NCI-H2107 treated with DMSO at 0.1 percent for 48 hours (cell line): ENCODE measurements at regions not wholly inside any gene's neighbourhood (a gene's known extent, or its start where the extent isn't known, plus 50 kb on each side); places are given as distances from the start of the nearest gene placed in this dataset.
A peak's percentile ranks its signal among the peaks of the same experiment; 100 is the strongest.
"Not testable (repeated sequence)": the region's sequence is repeated elsewhere in the genome, so short reads cannot be mapped to it uniquely, and the experiment has no call there.

Experiments used
- DNase-seq: peaks from one replicate; lab custom pipeline; 2025; ENCODE audit not compliant: unreplicated experiment; lab: John Stamatoyannopoulos, UW

GRCh38 chr3:192013110-192013509, 552.1 kb downstream of the PYDC2 start:
- no peak for DNase-seq

DNA sequence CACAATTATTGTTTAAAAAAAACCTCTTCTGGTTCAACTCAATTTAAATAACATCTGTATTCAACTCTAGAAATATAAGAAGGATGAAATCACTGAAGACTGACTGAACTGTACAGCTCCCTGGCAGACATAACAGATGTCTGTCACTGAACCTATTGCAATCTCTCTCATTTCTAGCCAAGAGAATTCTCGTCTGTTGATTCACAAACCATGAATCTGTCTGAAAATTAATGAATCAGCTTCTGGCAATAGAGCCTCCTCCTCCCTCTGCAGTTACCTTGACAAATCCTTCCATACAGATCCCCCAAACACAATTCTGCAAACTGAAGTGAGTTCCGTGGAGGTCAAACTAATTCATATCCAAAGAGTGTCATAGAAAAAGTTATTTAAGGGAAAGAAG, 561.4 kb downstream of the PYDC2 start:
- no peak for DNase-seq

GRCh38 chr3:192024751-192025150, 563.8 kb downstream of the PYDC2 start:
- DNase-seq, result no peak

- DNase-seq, result no peak
These were observed 565.7 kb downstream of the PYDC2 start for GRCh38 chr3:192026661-192027060.

DNA sequence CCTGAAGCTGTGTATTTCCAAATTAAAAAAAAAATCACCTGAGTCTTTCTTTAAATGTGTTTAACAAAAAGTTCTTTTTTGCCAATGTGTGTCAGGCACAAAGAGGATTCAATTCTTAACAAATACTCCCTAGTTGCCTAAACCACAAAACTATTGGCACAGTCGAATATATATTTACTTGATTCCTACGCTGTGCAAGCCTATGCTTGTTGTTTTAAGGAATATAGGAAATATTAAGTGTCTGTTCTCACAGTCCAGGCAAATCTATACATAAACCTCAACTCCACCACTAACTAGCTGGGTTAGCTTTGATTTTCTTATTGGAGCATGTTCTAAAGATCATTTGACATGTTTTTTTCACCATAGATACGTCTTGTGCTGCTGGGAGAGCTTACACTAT, 571.0 kb downstream of the PYDC2 start:
- DNase-seq, result no peak

- no peak for DNase-seq
These were observed 572.3 kb downstream of the PYDC2 start for GRCh38 chr3:192033246-192033645.

DNA sequence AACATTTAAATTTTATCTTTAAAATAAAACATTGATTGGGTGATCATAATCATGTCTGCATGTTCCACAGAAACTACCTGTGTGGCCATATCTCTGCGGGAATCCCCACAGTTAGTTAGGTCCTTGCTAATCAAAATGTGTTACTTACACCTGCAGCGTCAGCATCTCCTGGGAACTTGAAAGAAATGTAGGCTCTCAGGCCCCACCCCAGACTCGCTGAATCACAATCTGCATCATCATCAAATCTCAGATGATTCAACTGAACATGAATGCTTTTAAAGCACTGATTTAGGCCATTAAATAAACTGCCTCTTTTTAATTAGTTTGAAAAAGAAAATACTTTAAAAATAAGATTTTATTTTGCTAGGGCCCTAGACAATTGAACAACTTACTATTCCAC, 577.8 kb downstream of the PYDC2 start:
- DNase-seq, result no peak

DNA sequence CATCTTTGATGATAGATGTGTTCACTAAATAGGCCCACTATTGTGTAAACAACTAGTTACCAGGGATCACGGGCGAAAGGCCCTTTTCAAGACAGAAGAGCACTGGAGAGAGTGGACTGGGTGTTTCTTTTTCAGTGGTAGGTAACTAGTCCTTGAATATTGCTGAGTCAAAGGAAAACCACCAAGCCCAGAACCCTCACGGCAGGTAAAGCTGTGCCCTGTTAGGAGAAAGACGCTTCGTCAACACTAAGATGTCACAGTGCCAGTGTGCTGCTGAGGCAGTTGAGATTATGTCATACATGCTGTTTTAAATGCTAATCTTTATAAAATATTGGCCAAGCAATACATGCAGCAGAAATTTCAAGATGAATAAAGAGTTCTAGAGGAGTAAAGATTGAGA, 578.6 kb downstream of the PYDC2 start:
- no peak for DNase-seq

DNA sequence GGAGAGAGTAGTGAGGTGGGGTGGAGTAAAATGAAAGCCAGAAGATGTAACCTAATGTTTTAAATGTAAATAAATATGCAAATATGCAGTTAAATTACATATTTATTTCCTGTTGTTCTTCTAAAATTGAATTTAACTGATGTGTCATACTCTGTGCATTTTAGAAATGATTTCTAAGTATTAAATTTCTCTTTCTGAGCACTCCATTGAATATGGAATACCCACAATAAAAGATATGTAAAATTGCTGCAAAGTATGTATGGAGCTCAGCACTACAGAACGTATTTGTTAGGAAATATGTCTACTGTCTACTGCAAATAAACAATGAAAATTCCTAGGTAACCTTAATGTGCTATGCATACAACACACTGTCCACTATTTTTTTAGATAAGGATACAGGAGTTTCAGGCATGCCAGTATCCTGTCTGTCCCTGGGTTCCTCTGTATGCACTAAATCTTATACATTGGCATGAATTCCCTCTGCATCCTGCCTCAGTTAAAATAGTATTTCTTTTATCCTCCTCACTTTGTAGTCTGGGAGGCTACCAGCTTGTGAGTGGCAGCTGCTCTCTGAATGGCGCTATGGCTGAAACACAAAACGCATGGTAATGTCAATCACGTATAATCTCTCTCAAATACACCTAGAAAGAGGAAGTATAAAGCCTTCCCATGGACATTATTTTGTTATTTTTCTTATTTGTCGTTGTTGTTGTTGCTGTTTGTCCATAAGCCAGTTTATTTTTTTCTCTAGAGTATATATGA, 579.5 kb downstream of the PYDC2 start:
- no peak for DNase-seq

DNA sequence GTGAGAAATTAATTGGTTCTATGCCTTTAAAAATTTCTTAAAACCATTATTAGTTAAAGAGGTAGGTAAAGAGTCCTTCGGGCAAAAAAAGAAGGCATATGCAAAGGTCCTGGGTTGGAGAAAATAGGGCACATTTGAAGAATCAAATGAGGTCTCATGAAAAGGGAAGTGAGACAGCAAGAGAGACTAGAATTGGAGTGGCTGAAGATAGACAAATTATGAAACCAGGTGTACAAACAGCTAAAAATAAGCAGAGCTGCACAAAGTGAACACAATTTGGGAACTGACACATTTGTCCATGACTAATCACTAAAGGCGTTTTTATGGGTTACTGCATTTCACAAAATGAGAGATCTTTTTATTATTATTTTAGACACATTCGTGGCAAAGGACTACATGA, 581.2 kb downstream of the PYDC2 start:
- no peak for DNase-seq

- no peak for DNase-seq
These were observed 593.9 kb downstream of the PYDC2 start for GRCh38 chr3:192054881-192055280.

DNA sequence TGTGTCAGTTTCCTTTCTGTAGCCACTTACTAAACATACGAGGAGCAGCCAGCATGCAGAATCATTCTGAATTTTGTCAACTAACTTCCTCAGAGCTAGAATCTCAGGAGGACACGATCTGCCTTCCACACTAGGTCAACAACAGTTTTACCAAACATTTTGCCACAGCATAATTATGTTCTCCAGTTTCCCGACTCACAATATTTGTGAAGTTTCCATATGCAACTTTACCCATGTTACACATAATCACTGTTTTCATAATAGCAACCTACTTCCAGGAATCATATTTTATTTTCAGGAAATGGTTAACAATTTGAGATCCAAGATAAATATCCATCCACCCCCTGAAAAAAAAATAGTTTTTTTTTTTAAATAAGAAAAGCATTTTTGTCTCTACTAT, 595.0 kb downstream of the PYDC2 start:
- DNase-seq, result no peak

DNA sequence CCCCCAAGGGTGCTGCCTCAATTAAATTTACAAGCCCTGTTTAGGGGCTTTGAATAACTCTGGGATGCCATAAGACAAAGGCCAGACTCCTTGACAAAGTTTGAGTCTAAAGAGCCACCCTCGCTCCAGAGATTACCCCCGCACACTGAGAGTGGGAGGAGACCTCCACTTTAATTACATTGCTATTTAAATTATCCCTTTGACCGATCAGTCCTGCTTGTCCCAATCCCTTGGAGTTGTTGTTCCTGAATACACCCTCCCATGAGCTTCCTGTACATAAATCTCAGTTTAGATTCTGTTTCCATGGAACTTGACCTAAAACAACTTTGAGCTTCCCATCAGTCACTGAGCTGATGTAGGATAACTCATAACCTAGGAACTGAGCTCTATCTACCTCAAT, 596.3 kb downstream of the PYDC2 start:
- DNase-seq, result no peak

DNA sequence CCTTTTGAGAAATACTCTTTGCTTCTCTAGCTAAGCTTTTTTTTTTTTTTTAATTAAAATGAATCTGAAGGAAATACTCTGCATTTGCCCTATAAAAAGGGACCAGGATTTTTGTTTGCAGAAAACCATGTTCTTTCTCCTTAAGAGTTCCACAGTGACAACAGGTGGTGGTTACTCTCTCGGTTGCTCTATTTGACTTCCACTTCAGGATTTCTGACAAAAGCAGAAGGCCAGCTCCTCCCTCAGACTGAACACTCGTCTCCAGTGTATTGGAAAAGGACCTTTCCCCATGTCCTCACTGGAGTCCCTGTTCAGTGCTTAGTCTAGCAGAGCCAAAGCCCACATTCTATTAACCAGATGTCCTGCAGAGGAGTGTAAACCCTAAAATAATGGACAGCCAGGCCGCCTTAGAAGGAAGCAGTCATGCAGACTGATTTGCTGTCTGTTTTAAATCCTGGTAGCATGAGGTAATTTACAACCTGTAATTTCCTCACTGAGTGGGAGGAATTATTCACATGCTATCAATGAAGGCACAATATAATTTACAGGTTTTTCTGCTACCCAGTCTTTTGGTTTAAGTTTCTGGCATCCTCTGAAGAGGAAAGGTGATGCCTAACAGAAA, 599.3 kb downstream of the PYDC2 start:
- DNase-seq, result peak; percentile 62

GRCh38 chr3:192061426-192061825, 600.5 kb downstream of the PYDC2 start:
- DNase-seq, result no peak

DNA sequence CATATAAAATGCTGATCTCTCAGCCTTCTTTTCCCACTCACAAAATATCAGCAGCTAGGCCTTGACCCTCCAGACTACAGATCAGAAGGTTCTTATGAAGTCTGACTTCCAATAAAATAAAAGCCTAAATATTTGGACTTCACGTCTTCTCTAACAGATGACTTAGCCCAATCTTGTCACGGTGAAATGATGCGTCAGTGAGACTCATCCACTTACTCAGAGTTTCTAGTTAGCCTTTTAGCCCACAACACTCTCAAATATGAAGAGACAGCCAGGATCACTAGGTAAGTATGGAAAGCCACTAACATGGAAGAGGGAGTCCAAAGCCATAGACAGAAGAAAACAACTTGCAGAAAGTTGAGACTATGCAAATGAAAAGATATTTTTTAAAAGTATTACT, 601.2 kb downstream of the PYDC2 start:
- no peak for DNase-seq

DNA sequence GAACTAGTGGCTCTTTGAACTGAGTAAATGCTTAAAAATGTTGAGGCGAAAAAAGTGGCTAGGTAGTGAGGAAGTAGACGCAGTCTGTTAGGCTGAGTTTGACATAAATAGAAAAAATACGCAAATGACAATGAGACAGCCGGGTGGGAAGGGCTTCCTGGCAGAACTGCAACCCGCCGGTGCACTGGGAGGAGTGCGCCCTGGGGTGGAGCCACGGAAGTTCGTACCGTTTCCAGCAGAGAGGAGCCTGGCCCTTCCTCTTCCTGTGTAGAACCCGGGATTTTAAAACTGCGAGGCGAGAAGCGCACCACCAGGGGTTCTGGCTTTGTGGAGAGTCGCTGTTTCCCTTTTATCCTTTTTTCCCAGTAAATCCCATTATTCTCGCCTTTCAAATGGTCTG, 602.6 kb downstream of the PYDC2 start:
- DNase-seq, result no peak

- DNase-seq, result no peak
These were observed 604.0 kb downstream of the PYDC2 start for GRCh38 chr3:192064959-192065358.

DNA sequence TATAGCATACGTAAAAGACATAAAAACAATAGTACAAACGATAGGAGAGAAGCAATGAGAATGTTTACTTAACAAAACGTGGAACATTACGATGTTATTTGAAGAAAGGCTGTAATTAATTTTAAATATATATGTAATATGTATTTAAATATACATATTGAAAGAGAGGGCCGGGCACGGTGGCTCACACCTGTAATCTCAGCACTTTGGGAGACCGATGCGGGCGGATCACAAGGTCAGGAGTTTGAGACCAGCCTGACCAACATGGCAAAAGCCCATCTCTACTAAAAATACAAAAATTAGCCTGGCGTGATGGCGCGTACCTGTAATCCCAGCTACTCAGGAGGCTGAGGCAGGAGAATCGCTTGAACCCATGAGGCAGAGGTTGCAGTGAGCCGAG, 605.3 kb downstream of the PYDC2 start:
- DNase-seq, result not testable (repeated sequence)

DNA sequence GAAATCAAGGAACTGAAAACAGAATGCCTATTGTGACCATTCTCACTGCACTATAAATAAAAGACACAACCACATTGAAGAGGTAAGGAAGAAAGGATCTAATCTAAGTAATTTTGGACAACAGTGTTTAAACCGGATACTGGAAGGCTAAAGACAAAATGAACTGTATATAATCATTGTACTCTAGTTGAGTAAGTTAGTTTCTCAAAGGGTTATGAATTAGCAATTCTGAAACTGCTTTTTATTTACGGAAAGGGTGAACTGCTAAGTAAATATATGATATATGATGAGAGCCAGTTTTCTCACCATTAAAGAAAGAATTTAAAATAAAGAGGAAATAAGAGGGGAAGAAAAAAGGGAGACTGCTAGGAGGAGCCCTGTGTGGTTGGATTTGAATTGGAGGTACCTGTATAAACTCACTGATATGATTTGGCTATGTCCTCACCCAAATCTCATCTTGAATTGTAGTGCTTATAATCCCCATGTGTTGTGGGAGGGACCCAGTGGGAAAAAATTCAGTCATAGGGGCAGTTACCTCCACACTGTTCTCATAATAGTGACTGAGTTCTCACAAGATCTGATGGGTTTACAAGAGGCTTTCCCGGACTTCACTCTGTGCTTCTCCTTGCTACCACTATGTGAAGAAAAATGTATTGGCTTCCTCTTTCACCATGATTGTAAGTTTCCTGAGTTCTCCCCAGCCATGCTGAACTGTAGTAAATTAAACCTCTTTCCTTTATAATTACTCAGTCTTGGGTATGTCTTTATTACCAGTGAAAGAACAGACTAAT, 607.7 kb downstream of the PYDC2 start:
- DNase-seq, result no peak

DNA sequence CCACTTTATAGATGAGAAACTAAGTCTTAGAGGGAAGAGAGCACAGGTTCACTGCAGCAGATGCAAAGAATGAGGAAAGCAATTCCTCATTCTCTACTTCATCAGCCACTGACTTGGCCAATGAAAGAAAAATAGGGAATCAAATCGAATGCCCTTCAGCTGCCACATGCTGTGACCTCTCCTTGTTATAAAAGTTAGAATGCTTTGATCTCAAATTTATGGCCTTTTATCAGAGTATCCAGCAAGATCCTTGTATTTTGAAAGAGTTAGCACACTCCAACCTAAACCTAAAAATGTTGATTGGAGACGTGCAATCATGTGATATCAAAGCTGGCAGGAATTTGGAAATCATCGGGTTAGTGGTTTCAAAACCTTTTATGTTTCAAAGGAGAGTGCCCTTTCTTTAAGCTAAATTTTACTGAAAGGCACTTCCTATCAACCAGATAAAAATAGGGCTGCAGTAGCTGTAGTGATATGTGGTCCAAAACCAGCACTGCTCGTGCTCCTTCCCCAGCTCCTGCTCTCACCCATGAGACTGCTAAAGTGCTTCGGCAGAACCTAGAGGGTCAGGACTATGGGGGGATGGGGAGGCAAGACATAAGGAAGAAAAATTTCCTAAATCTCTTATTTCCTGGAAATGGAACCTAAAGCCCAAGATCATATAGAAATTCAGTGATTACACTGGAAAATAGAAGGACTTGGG, 617.0 kb downstream of the PYDC2 start:
- DNase-seq, result no peak

DNA sequence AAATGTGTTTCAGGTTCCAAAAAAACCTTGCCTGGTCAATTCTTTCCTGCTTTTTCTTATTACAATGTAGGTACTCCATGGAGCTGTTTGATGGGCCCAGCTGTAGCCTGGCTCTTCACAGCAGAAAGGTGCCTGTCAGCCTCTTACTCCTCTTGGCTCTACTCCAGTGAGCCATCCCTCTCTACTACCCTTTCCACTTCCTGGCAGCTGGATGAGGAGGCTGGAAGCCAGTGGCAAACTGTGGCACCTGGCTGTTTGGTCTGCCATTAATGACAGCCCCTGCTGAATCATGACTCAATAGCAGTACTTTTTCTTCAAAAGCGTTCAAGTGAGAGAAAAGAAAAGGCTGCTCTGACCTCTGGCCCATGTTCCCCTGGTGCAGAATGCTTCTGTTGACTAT, 618.1 kb downstream of the PYDC2 start:
- DNase-seq, result peak; percentile 63
